ENCODE measurements at regions not wholly inside any gene's neighbourhood (a gene's known extent, or its start where the extent isn't known, plus 50 kb on each side); places are given as distances from the start of the nearest gene placed in this dataset.

DNA sequence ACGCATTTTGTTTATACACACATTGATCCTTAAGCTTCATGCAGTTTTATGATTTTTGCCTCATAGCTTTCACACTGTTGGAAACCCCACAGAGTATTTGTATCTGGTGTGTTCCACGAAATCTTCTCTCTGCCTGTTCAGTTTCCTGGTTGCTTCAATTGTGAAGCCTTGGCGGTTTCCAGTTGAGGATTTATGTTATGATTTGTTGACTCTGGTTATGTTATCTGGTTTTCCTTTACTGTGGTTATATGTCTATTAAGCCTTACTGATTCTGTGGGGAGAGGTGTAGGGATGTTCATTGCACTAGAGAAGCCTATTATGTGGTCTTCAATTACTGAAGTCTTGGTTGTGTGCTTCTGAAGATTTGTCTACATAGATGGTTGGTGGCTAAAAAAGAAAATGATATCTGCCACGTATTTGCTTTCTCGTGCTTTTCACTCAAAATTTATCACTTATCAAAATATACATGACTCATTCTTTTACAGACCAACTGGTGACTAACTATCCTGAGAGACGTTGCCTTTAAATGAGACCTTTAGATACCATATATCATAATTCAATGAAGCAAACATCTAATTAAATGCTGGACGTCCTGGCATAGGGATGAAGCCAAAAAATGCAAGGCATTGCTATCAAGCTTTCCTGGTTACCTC is 488.0 kb upstream of the B3GALT2 start:
- no peak for DNase-seq

DNA sequence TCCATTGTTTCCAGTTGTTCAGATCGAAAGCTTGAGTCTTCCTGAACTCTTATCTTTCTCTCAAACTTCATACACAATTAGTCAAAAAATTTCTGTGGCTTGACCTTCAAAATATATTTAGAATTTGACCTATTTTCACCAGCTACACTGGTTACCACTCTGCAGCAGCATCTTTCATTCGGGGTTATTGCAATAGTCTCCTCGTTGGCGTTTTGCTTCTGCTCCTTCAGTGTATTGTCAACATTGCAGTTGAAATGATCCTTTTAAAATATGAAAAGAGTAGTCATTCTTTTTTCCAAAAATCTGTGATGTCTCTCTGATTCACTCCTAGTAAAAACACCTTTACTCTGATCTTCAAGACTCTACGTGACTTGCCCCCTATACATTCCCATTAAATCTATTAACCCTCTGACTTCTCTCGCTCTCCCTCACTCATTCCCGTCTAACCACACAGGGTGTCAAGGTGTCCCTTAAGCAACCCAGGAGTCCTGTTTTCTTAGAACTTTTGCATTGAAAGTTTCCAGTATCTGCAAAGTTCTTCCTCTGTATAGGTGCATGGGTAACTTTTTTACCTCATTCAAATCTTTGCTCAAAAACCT is 480.2 kb upstream of the B3GALT2 start:
- DNase-seq = no peak

DNA sequence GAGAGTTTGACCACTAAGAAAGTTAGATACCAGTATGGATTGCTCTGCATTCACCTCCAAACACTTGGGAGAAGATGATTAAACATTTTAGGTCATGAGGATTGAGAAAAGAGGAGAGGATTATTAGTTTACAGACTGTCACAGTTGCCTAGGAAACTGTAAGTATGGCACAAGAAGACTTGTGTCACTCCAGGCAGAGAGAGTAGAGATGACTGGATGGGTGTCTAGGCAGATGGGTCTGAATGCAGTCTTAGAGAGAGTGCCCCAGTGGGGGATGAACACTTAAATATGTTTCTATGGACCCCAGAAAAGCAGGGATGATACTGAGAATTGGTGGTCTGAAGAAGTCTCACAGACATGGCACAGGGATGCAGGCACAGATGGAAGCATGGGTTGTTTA is 477.6 kb upstream of the B3GALT2 start:
- DNase-seq = no peak

- no peak for DNase-seq
These were observed 475.6 kb upstream of the B3GALT2 start for GRCh38 chr1:193662030-193662429.

DNA sequence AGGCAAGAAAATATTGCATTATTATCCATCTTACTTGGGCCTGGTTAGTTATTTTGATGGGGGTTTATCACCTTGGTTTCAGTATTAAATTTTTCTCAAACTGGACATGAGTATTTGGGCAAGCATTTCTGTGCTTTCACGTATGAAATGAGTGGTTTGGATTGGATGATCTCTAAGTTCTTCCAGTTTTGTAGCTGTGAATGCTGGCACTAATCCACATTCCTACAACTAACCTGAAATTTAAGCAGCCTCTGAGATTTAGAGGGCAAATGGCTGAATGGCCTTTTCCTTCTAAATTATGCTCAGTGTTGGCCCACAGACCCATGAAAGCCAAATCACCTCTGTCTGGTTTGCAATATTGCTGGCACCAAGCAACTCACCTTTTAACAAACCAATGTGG is 475.0 kb upstream of the B3GALT2 start:
- DNase-seq = no peak

DNA sequence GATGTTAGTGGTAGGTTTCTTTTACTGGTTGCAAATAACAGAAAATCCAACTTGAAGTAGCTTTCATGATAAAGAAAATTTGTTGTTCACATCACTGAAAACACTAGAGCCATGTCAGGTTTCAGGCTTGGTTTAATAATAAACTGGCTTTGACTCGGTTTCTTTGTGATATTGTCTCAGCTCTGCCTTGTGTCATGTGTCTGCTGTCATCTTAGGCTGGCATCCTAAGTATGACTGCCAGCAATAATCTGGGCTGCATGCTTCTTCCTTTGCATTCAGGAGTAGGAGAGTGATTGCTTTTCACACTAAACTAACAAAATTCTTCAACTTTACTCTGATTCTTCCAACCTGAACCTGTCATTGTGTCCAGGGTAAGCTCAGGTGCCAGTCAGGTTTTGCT is 474.0 kb upstream of the B3GALT2 start:
- DNase-seq = no peak

- DNase-seq = no peak
These were observed 472.3 kb upstream of the B3GALT2 start for GRCh38 chr1:193658691-193659090.

DNA sequence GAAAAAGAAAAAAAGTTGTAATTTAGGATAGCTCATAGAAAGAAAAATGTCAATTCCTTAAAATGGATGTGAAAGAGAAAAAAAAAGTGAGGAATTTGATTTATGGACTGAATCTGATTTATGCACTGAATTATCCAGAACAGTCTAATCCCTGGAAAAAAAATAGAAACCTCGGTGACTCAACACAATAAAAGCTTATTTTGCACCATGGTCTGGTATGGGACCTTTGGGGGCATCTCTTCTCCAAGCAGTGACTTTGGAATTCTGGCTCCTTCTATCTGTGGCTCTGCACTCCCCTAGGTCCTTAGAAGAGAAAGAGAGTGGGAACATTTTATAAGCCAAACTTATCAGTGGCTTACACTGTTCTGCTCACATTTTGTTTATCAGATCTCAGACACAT is 471.7 kb upstream of the B3GALT2 start:
- no peak for DNase-seq

- DNase-seq = no peak
These were observed 471.1 kb upstream of the B3GALT2 start for GRCh38 chr1:193657552-193657951.

DNA sequence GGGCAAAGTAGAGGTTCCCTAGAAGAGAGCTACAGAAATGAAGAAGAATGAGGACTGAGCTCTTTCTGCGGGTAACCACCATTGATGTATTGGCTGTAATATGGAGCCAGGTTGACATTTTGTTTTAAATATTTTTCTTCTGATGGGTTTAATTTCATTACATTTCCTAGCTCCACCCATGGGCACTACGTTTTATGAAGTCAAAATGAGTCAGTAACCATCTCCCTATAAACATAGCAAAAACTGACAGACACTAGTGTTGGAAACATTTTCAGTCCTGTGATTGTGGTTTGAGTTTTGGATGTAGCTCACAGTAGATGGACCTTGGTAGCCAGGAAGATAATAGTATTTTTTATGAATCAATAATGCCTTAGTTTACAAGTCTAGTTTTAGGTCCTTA is 470.4 kb upstream of the B3GALT2 start:
- no peak for DNase-seq

- no peak for DNase-seq
These were observed 468.7 kb upstream of the B3GALT2 start for GRCh38 chr1:193654951-193655735.

DNA sequence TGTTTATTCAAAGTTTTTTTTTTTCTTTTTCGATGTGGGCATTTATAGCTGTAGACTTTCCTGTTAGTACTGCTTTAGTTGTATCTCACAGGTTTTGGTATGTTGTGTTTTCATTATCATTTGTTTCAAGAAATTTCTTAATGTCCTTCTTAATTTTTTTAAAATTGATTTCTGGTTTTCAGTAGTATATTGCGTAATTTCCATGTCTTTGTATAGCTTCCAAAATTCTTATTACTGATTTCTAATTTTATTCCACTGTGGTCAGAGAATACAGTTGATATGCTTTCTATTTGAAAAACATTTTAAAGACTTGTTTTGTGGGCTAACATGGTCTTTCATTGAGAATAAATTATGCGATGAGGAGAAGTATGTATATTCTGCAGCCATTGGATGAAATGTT is 463.2 kb upstream of the B3GALT2 start:
- no peak for DNase-seq

DNA sequence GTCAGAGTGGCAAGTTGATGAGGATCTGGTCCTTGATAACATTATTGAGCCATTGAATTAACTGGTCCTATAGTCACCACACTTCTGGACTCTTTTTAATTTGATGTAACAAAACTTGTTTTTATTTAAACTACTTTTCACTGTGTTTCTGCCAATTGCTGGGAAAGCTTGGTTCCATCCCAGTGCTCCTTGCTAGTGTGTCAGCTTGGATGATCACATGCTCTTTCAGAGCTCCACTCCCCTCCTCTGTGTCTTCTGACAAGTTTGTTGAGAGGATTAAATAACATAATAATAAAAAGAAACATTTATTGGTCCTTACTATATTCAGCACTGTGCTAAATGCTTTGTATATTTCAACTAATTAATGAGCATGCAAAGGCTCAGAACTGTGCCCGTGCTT is 448.5 kb upstream of the B3GALT2 start:
- no peak for DNase-seq

- no peak for DNase-seq
These were observed 448.1 kb upstream of the B3GALT2 start for GRCh38 chr1:193634470-193634869.

- DNase-seq = no peak
These were observed 447.6 kb upstream of the B3GALT2 start for GRCh38 chr1:193633991-193634390.

DNA sequence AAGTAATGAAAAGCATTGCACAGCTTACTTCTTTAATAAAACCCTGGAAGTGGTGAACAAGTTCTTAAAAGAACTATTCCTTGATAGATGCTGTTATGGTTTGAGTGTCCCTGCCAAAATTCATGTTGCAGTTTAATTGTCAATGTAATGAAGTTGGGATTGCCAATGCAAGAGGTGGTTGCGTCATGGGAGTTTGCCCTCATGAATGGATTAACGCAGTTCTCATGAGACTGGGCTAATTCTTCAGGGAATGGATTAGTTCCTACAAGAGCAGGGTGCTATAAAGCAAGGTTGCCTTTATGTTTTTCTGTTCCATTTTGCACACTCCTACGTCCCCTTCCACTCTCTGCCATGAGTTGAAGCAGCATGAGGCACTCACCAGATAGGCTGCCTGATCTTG is 446.7 kb upstream of the B3GALT2 start:
- DNase-seq = no peak

DNA sequence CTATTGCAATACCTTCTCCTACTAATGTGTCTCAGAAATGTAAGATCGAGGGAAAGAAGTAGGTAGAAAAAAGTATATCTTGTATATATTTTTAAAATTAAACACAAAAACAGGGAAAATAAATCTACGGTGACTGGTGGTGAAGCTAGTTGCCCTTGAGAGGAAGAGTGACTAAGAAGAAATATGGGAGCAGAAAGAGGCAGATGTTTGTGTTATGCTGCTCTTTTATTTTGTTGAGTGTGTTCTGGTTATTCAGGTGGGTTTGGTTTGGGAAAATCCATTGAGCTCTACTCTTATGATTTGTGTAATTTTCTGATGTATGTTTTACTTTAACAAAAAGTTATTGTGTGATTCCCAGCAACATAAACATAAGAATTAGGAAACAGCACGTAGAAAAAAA is 444.9 kb upstream of the B3GALT2 start:
- no peak for DNase-seq

- no peak for DNase-seq
These were observed 443.5 kb upstream of the B3GALT2 start for GRCh38 chr1:193629875-193630274.

DNA sequence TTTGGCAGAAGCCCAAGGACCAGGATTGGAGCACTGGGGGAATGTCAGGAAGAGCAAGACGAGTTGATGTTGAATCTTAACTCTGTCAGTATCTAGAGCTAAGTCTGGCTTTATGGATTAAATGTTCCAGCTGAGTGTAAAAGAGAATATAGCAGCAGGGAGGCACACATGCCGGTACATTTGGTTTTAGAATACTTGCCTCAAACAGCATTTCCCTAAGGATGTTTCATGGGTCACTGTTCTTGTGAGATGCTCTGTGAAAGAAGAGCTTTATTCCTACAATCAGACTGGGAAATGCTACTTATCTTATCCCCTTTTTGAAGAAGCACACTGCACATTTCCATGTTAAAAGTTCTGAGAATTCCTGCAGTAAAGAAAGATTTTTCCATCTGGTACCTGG is 440.3 kb upstream of the B3GALT2 start:
- DNase-seq = no peak

GRCh38 chr1:193625255-193625654 is 438.8 kb upstream of the B3GALT2 start:
- DNase-seq = no peak

DNA sequence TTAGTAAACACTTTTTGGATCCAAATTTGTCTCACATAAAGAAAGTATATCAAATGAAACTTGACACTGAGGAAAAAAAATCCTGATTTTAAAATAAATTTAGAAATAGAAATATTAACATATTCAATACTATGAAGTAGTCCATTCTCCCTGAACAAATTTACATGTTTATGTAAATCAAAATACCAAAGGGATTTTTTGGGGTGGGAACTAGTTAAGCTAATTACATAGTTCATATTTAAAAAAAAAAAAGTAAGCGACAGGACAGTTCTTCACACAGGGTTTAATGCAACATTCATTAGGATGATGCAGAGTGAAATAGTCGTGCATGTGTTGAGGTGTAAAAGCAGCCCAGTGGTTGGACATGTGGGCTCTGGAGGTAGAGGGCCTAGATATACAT is 433.5 kb upstream of the B3GALT2 start:
- no peak for DNase-seq

GRCh38 chr1:193614817-193615216 is 428.4 kb upstream of the B3GALT2 start:
- no peak for DNase-seq

DNA sequence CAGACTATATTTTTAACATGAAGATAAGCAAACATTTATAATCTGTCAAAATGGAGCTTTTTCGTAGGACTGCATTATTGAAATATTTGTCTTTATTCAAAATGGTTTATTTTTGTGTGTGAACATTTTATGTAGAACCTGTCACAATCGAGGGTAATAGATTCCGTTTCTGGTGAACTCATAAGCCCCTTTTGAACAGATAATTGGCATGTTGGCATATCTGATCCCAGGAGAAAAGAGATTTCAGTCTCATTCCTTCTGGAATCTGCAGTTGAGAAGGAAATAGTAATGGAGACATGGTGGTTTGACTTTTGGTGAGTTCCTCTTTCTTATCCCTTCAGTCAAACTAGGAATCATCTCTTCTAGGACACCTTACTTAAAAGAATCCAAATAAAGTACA is 427.9 kb upstream of the B3GALT2 start:
- no peak for DNase-seq

DNA sequence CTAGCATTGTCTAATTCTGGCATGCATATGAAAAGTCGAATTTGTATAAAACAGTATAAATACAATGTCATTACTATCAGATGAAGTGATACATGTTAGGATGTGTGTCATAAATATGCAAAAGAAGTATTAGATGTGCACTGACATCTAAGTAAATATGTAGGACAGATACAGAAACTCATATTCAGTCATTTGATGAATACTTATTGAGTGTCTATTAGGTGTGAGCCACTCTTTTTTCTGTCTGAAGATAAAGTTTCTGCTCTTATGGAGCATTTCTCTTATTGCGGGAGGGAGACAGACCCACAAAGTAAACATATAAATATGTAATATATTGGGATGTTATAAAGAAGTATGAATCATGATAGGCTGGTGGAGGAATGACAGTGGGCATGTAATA is 426.6 kb upstream of the B3GALT2 start:
- no peak for DNase-seq

DNA sequence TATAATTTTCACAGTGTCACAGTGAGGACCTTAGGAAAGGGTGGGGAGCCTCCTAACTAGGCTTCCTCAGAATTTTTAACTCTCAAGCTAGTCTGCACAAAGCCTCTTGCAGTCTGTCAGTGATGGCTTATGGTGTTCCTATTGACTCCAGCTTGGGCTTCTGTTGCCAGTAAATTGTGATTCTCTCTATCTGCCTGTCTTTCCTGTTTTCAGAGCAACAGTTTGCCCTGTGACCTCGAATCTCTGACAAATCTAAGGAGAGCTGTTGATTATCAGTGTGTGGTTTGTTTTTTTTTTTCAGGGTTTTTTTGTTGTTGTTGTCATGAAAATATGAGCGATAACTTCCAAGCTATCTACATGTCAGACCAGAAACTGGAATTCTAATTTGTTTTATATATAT is 423.2 kb upstream of the B3GALT2 start:
- no peak for DNase-seq

Measured in NCI-H1417 treated with DMSO at 0.1 percent for 48 hours (cell line).